ENCODE measurements at regions not wholly inside any gene's neighbourhood (a gene's known extent, or its start where the extent isn't known, plus 50 kb on each side); places are given as distances from the start of the nearest gene placed in this dataset.

- Histone ChIP-seq H3K36me3 (ENCODE audit: control insufficient read depth in 3 of 3, insufficient read depth in 2 of 3, low read depth in 1 of 3, low read length in 3 of 3) (no peaks in the 10 kb centered on the region), H3K4me3 (ENCODE audit: low read depth in 1 of 3, low read length in 3 of 3) (no peak overlapping the region), H3K4me1 (ENCODE audit: control insufficient read depth in 3 of 3, insufficient read depth in 2 of 3, low read depth in 1 of 3, low read length in 2 of 3) (no peaks in the 10 kb centered on the region), H3K9me3 (ENCODE audit: control insufficient read depth in 2 of 2, insufficient read depth in 1 of 2, low read depth in 1 of 2, low read length in 1 of 2) (no peaks in the 10 kb centered on the region), H3K27me3 (ENCODE audit: control insufficient read depth in 3 of 3, insufficient read depth in 3 of 3, low read length in 3 of 3) (no peaks in the 10 kb centered on the region), H3K27ac (ENCODE audit: low read depth in 1 of 3, low read length in 2 of 3) (no peak overlapping the region)
- 86 to 92% (median 87%) methylated on average over 3 of the region's 3 CpGs for WGBS, 3 donors
- DNase-seq (no peak), FAIRE-seq (no peak)
Observed at GRCh38 chr14:65922142-65922541, 509.6 kb downstream of the FUT8 start.

DNA sequence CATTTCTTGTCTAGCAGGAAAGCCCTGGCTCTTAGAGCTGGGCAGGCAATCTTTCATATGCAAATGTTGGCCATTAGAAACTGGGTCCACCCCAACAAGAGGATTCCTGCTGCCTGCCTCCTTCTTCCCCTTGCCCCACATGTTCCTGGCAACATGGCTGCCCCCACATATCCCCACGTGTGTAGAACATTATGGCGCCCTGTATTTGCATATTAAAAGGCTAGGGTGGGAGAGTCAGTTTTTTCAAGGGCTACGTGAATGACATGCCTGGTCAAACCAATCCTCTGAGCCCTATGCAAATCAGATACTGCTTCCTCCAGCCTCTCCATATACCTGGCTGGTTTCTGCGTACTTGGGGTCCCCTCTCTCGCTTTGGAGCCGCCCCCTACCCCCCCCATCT lies 514.0 kb downstream of the FUT8 start:
- H3K27me3 ChIP-seq (ENCODE audit: control insufficient read depth in 3 of 3, insufficient read depth in 3 of 3, low read length in 3 of 3): no peaks in the 10 kb centered on the region
- H3K4me3 ChIP-seq (ENCODE audit: low read depth in 1 of 3, low read length in 3 of 3): no peak overlapping the region
- no peak overlapping the region for H3K27ac ChIP-seq (ENCODE audit: low read depth in 1 of 3, low read length in 2 of 3)
- H3K36me3 ChIP-seq (ENCODE audit: control insufficient read depth in 3 of 3, insufficient read depth in 2 of 3, low read depth in 1 of 3, low read length in 3 of 3): no peaks in the 10 kb centered on the region
- DNase-seq: no peak
- 61 to 73% (median 64%) methylated on average over 6 of the region's 6 CpGs for WGBS, 3 donors
- no peaks in the 10 kb centered on the region for H3K4me1 ChIP-seq (ENCODE audit: control insufficient read depth in 3 of 3, insufficient read depth in 2 of 3, low read depth in 1 of 3, low read length in 2 of 3)
- H3K9me3 ChIP-seq (ENCODE audit: control insufficient read depth in 2 of 2, insufficient read depth in 1 of 2, low read depth in 1 of 2, low read length in 1 of 2): no peaks in the 10 kb centered on the region
- FAIRE-seq: no peak

- Histone ChIP-seq H3K27ac (ENCODE audit: low read depth in 1 of 3, low read length in 2 of 3) (no peak overlapping the region), H3K4me3 (ENCODE audit: low read depth in 1 of 3, low read length in 3 of 3) (no peak overlapping the region), H3K36me3 (ENCODE audit: control insufficient read depth in 3 of 3, insufficient read depth in 2 of 3, low read depth in 1 of 3, low read length in 3 of 3) (no peaks in the 10 kb centered on the region), H3K9me3 (ENCODE audit: control insufficient read depth in 2 of 2, insufficient read depth in 1 of 2, low read depth in 1 of 2, low read length in 1 of 2) (no peaks in the 10 kb centered on the region), H3K27me3 (ENCODE audit: control insufficient read depth in 3 of 3, insufficient read depth in 3 of 3, low read length in 3 of 3) (no peaks in the 10 kb centered on the region), H3K4me1 (ENCODE audit: control insufficient read depth in 3 of 3, insufficient read depth in 2 of 3, low read depth in 1 of 3, low read length in 2 of 3) (no peaks in the 10 kb centered on the region)
- FAIRE-seq: no peak
- 77 to 81% (median 78%) methylated on average over 7 of the region's 7 CpGs for WGBS, 3 donors
- DNase-seq: peak in 1 of 2 donors; percentile 15
Observed at GRCh38 chr14:65926935-65927700, 514.6 kb downstream of the FUT8 start.

DNA sequence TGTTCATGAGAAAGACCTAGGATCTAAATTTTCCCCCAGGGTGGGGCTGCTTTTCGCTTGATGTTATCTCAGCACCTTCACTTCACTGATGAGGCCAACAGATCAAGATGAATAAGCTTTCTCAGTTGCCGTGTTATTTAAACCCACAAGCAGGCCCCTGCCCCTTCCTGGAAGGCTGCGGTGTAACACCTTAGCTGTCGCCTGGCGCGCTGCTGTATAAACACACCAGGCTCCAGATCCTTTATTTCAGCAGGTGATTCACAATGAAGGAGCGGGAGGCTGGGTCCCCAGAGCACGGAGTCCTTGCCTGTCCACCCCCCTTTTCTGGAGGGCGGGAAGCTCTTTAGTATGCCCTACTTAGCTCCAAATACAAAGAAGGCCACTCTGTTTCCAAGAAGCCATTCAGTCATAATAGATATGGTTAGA lies 515.4 kb downstream of the FUT8 start:
- H3K27ac ChIP-seq (ENCODE audit: low read depth in 1 of 3, low read length in 2 of 3): no peak overlapping the region
- H3K27me3 ChIP-seq (ENCODE audit: control insufficient read depth in 3 of 3, insufficient read depth in 3 of 3, low read length in 3 of 3): no peaks in the 10 kb centered on the region
- no peaks in the 10 kb centered on the region for H3K4me1 ChIP-seq (ENCODE audit: control insufficient read depth in 3 of 3, insufficient read depth in 2 of 3, low read depth in 1 of 3, low read length in 2 of 3)
- no peaks in the 10 kb centered on the region for H3K36me3 ChIP-seq (ENCODE audit: control insufficient read depth in 3 of 3, insufficient read depth in 2 of 3, low read depth in 1 of 3, low read length in 3 of 3)
- H3K4me3 ChIP-seq (ENCODE audit: low read depth in 1 of 3, low read length in 3 of 3): no peak overlapping the region
- DNase-seq: peak; percentile 13 to 48
- WGBS, 3 donors: 26 to 40% (median 33%) methylated on average over 9 of the region's 9 CpGs
- H3K9me3 ChIP-seq (ENCODE audit: control insufficient read depth in 2 of 2, insufficient read depth in 1 of 2, low read depth in 1 of 2, low read length in 1 of 2): no peaks in the 10 kb centered on the region
- no peak for FAIRE-seq

GRCh38 chr14:65928995-65929394 lies 516.5 kb downstream of the FUT8 start:
- Histone ChIP-seq H3K4me1 (ENCODE audit: control insufficient read depth in 3 of 3, insufficient read depth in 2 of 3, low read depth in 1 of 3, low read length in 2 of 3) (no peaks in the 10 kb centered on the region), H3K9me3 (ENCODE audit: control insufficient read depth in 2 of 2, insufficient read depth in 1 of 2, low read depth in 1 of 2, low read length in 1 of 2) (no peaks in the 10 kb centered on the region), H3K27me3 (ENCODE audit: control insufficient read depth in 3 of 3, insufficient read depth in 3 of 3, low read length in 3 of 3) (no peaks in the 10 kb centered on the region), H3K27ac (ENCODE audit: low read depth in 1 of 3, low read length in 2 of 3) (no peak overlapping the region), H3K36me3 (ENCODE audit: control insufficient read depth in 3 of 3, insufficient read depth in 2 of 3, low read depth in 1 of 3, low read length in 3 of 3) (no peaks in the 10 kb centered on the region), H3K4me3 (ENCODE audit: low read depth in 1 of 3, low read length in 3 of 3) (no peak overlapping the region)
- no peak for DNase-seq
- 92 to 98% (median 97%) methylated on average over 3 of the region's 3 CpGs for WGBS, 3 donors
- FAIRE-seq: no peak

DNA sequence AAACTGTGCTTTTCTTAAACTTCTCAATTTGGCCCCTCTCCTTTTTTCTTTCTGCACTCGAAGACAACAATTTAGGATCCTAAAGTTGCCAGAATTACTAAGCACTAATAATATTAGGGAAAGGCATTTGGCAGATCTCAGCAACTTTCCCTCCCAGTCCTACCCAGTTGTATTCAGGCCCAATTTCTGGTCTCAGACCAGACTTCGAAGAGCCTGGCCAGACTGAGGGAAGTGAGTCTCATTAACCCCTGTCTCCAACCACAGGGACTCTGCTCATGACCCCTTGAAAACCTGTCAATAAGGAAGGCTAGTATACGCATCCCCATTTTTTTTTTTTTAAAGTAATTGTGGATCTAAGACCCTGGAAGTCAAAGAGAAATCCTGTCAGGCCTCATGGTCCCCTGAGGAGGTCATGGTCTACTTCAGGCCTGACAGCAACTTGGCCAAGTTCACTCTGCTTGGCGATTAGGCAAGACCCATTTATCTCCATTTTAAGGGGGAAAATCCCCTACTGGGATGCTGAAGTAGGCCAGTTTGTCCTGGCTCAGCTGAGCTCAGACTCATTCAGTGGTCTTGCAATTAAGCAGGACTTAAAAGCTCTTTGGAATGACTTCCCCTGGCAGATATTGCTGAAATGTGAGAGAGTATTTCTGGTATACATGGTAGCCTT lies 521.0 kb downstream of the FUT8 start:
- Histone ChIP-seq H3K9me3 (ENCODE audit: control insufficient read depth in 2 of 2, insufficient read depth in 1 of 2, low read depth in 1 of 2, low read length in 1 of 2) (no peaks in the 10 kb centered on the region), H3K4me3 (ENCODE audit: low read depth in 1 of 3, low read length in 3 of 3) (no peak overlapping the region), H3K36me3 (ENCODE audit: control insufficient read depth in 3 of 3, insufficient read depth in 2 of 3, low read depth in 1 of 3, low read length in 3 of 3) (no peaks in the 10 kb centered on the region), H3K27ac (ENCODE audit: low read depth in 1 of 3, low read length in 2 of 3) (no peak overlapping the region), H3K4me1 (ENCODE audit: control insufficient read depth in 3 of 3, insufficient read depth in 2 of 3, low read depth in 1 of 3, low read length in 2 of 3) (no peaks in the 10 kb centered on the region), H3K27me3 (ENCODE audit: control insufficient read depth in 3 of 3, insufficient read depth in 3 of 3, low read length in 3 of 3) (no peaks in the 10 kb centered on the region)
- DNase-seq: no peak
- WGBS, 3 donors: 65 to 94% (median 84%) methylated on average over 4 of the region's 4 CpGs
- no peak for FAIRE-seq

DNA sequence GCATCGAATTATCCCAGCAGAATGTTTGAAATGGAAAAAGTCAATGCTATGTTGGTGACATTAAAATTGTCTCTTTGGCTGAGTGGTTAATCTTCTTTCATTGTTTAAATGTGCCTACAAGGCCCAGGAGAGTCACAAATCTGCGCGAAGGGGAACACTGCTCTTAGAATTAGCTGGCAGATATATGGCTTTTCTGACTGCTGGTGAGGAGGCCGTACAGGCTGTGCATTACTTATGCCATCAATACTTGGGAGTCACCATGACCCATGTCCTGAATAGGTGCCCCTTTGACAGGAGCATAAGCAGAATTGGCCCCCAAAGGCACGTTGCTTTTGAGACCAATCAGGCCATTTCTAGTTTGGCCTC lies 521.5 kb downstream of the FUT8 start:
- Histone ChIP-seq H3K36me3 (ENCODE audit: control insufficient read depth in 3 of 3, insufficient read depth in 2 of 3, low read depth in 1 of 3, low read length in 3 of 3) (no peaks in the 10 kb centered on the region), H3K4me3 (ENCODE audit: low read depth in 1 of 3, low read length in 3 of 3) (no peak overlapping the region), H3K9me3 (ENCODE audit: control insufficient read depth in 2 of 2, insufficient read depth in 1 of 2, low read depth in 1 of 2, low read length in 1 of 2) (no peaks in the 10 kb centered on the region), H3K4me1 (ENCODE audit: control insufficient read depth in 3 of 3, insufficient read depth in 2 of 3, low read depth in 1 of 3, low read length in 2 of 3) (no peaks in the 10 kb centered on the region), H3K27me3 (ENCODE audit: control insufficient read depth in 3 of 3, insufficient read depth in 3 of 3, low read length in 3 of 3) (no peaks in the 10 kb centered on the region), H3K27ac (ENCODE audit: low read depth in 1 of 3, low read length in 2 of 3) (no peak overlapping the region)
- no peak for DNase-seq
- WGBS, 3 donors: 83 to 92% (median 85%) methylated on average over 5 of the region's 5 CpGs
- FAIRE-seq: no peak

DNA sequence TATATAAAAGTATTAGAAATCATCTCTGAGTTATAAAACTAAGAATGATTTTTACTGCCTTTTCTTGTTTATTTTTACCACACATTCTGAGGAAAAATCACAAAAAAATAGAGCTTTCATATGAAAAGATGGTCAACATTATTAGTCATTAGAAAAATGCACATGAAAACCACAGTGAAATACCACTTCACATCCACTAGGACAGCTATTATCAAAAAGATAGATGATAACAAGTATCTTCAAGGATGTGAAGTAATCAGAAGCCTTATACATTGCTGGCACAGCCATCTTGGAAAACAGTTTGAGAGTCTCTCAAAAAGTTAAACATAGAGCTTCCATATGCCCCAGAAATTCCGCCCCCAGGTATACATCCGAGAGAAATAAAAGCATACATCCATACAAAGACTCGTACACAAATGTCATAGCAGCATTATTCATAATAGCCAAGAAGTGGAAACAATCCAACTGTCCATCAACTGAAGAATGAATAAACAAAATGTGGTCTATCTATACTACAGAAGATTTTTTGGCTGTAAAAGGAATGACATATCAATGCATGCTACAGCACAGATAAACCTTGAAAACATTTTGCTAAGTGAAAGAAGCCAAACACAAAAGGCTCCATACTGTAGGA lies 523.9 kb downstream of the FUT8 start:
- no peak for DNase-seq
- FAIRE-seq: no peak
- H3K4me1 ChIP-seq (ENCODE audit: control insufficient read depth in 3 of 3, insufficient read depth in 2 of 3, low read depth in 1 of 3, low read length in 2 of 3): no peaks in the 10 kb centered on the region
- H3K9me3 ChIP-seq (ENCODE audit: control insufficient read depth in 2 of 2, insufficient read depth in 1 of 2, low read depth in 1 of 2, low read length in 1 of 2): no peaks in the 10 kb centered on the region
- no peaks in the 10 kb centered on the region for H3K36me3 ChIP-seq (ENCODE audit: control insufficient read depth in 3 of 3, insufficient read depth in 2 of 3, low read depth in 1 of 3, low read length in 3 of 3)
- no peaks in the 10 kb centered on the region for H3K27me3 ChIP-seq (ENCODE audit: control insufficient read depth in 3 of 3, insufficient read depth in 3 of 3, low read length in 3 of 3)
- WGBS, 3 donors: 81 to 97% (median 94%) methylated on average over 3 of the region's 3 CpGs
- no peak overlapping the region for H3K27ac ChIP-seq (ENCODE audit: low read depth in 1 of 3, low read length in 2 of 3)
- H3K4me3 ChIP-seq (ENCODE audit: low read depth in 1 of 3, low read length in 3 of 3): no peak overlapping the region
